H1 (cell line): ENCODE measurements at regions not wholly inside any gene's neighbourhood (a gene's known extent, or its start where the extent isn't known, plus 50 kb on each side); places are given as distances from the start of the nearest gene placed in this dataset.

Experiments used
- CTCF ChIA-PET: fragments of 300-600 bp; sonication (Branson Sonifier 250); formaldehyde crosslinking; loops from one replicate; lab custom pipeline; 2021; ENCODE audit not compliant: partially characterized antibody; lab: Charles Lee
- POLR2A ChIA-PET: fragments of 300-600 bp; sonication (Branson Sonifier 250); formaldehyde crosslinking; loops from one replicate; lab custom pipeline; 2021; ENCODE audit warnings: inconsistent platforms; ENCODE audit not compliant: partially characterized antibody; lab: Charles Lee
- DNase-seq, 2 experiments: peaks; one replicate each; pipeline versions ENCODE4 v3.0.0 to v3.0.0-alpha.2; 2010 to 2022; ENCODE audit warnings: low spot score in 2 of 2, low read depth in 1 of 2, mixed read lengths in 1 of 2
- FAIRE-seq: peaks from 2 replicates; lab custom pipeline; 2011; peaks lifted over from hg19 to GRCh38; lab: Jason Lieb, UNC
- H2AFZ ChIP-seq: 2 replicates; pipeline ENCODE4 v1.8.1; 2012; ENCODE audit warnings: low read length, inconsistent platforms
- H2AK5ac ChIP-seq: 2 replicates; pipeline ENCODE4 v1.6.1; 2013; ENCODE audit warnings: low read depth, low read length
- H2BK120ac ChIP-seq: replicated peaks from 2 replicates; pipeline ENCODE3; 2013; ENCODE audit warnings: low read depth, low read length, inconsistent platforms
- H2BK12ac ChIP-seq: 2 replicates; pipeline ENCODE4 v1.6.1; 2013; ENCODE audit warnings: low read depth, low read length
- H2BK15ac ChIP-seq: 2 replicates; pipeline ENCODE4 v1.6.1; 2013; ENCODE audit warnings: low read length
- H2BK20ac ChIP-seq: 2 replicates; pipeline ENCODE4 v1.6.1; 2013; ENCODE audit warnings: low read length
- H2BK5ac ChIP-seq: 2 replicates; pipeline ENCODE4 v1.6.1; 2013; ENCODE audit warnings: low read depth, low read length
- H3K14ac ChIP-seq: 2 replicates; pipeline ENCODE4 v1.6.1; 2013; ENCODE audit warnings: inconsistent platforms; ENCODE audit not compliant: insufficient read length
- H3K18ac ChIP-seq: 2 replicates; pipeline ENCODE4 v1.6.1; 2013; ENCODE audit warnings: low read length; ENCODE audit errors: extremely low read depth
- H3K23ac ChIP-seq: 2 replicates; pipeline ENCODE4 v1.6.1; 2013; ENCODE audit warnings: inconsistent platforms; ENCODE audit not compliant: insufficient read length
- H3K23me2 ChIP-seq: 2 replicates; pipeline ENCODE4 v1.6.1; 2013; ENCODE audit warnings: low read depth, low read length
- H3K27ac ChIP-seq: 2 replicates; pipeline ENCODE4 v1.6.1; 2011; ENCODE audit warnings: low read depth, low read length, inconsistent platforms
- H3K27me3 ChIP-seq, 4 experiments: replicated peaks in 1 of 4; 1 replicate in 1 of 4; 2 replicates in 3 of 4; pipeline versions ENCODE4 v1.6.1 to v1.8.1; 2011 to 2013; ENCODE audit warnings: low read length in 3 of 4, mild to moderate bottlenecking in 3 of 4, inconsistent platforms in 2 of 4, mixed read lengths in 2 of 4, moderate library complexity in 1 of 4; ENCODE audit not compliant: control insufficient read depth in 3 of 4, insufficient read depth in 3 of 4; ENCODE audit errors: extremely low read depth in 1 of 4
- H3K36me3 ChIP-seq, 4 experiments: 2 replicates each; pipeline versions ENCODE4 v1.6.1 to v1.8.1; 2011 to 2013; ENCODE audit warnings: mild to moderate bottlenecking in 4 of 4, low read length in 3 of 4, moderate library complexity in 2 of 4, control low read depth in 1 of 4, inconsistent platforms in 1 of 4; ENCODE audit not compliant: insufficient read depth in 4 of 4, control insufficient read depth in 2 of 4
- H3K4ac ChIP-seq: replicated peaks from 2 replicates; pipeline ENCODE3; 2013; ENCODE audit warnings: low read length, low read depth, mixed read lengths, inconsistent platforms; ENCODE audit not compliant: insufficient read length
- H3K4me1 ChIP-seq, 4 experiments: replicated peaks in 1 of 4; 1 replicate in 1 of 4; 2 replicates in 3 of 4; pipeline versions ENCODE4 v1.6.1 to v1.8.1; 2011 to 2013; ENCODE audit warnings: low read length in 3 of 4, inconsistent platforms in 2 of 4, mixed read lengths in 1 of 4; ENCODE audit not compliant: insufficient read depth in 4 of 4, control insufficient read depth in 3 of 4
- H3K4me2 ChIP-seq, 2 experiments: 2 replicates each; pipeline versions ENCODE4 v1.6.1 to v1.8.1; 2011 to 2013; ENCODE audit warnings: low read depth in 2 of 2, low read length in 2 of 2, control low read depth in 1 of 2, inconsistent platforms in 1 of 2, mild to moderate bottlenecking in 1 of 2; ENCODE audit not compliant: insufficient read depth in 1 of 2
- H3K4me3 ChIP-seq, 4 experiments: fragments of 200-600, 300-600 bp in 1 of 4; sonication (generic), shearing (Covaris generic), sonication (Bioruptor Twin) in 1 of 4; 2 replicates each; pipeline versions ENCODE4 v1.5.1 to v1.8.1; 2011 to 2016; ENCODE audit warnings: low read length in 4 of 4, low read depth in 3 of 4, control low read depth in 2 of 4, inconsistent platforms in 2 of 4, mild to moderate bottlenecking in 2 of 4, mixed read lengths in 1 of 4, moderate library complexity in 1 of 4; ENCODE audit not compliant: insufficient read depth in 2 of 4; ENCODE audit errors: extremely low read depth in 1 of 4
- H3K56ac ChIP-seq: replicated peaks from 2 replicates; pipeline ENCODE3; 2013; ENCODE audit warnings: low read depth, mild to moderate bottlenecking, mixed read lengths, low read length, inconsistent platforms; ENCODE audit not compliant: insufficient read length
- H3K79me1 ChIP-seq: 2 replicates; pipeline ENCODE4 v1.6.1; 2013; ENCODE audit warnings: low read depth, low read length, control low read depth
- H3K79me2 ChIP-seq, 2 experiments: 2 replicates each; pipeline versions ENCODE4 v1.6.1 to v1.8.1; 2012 to 2013; ENCODE audit warnings: low read length in 2 of 2, mild to moderate bottlenecking in 2 of 2, inconsistent platforms in 1 of 2; ENCODE audit not compliant: insufficient read depth in 2 of 2, control insufficient read depth in 1 of 2
- H3K9ac ChIP-seq, 4 experiments: replicated peaks in 1 of 4; 1 replicate in 1 of 4; 2 replicates in 3 of 4; pipeline versions ENCODE4 v1.6.1 to v1.8.1; 2011 to 2013; ENCODE audit warnings: low read depth in 3 of 4, low read length in 3 of 4, control low read depth in 2 of 4, mild to moderate bottlenecking in 2 of 4, moderate library complexity in 2 of 4, inconsistent platforms in 1 of 4; ENCODE audit errors: extremely low read depth in 1 of 4
- H3K9me3 ChIP-seq, 2 experiments: 2 replicates each; pipeline versions ENCODE4 v1.6.1 to v1.8.1; 2012 to 2013; ENCODE audit warnings: mild to moderate bottlenecking in 2 of 2, moderate library complexity in 2 of 2, control low read depth in 1 of 2, inconsistent platforms in 1 of 2, low read depth in 1 of 2, low read length in 1 of 2, mixed read lengths in 1 of 2; ENCODE audit not compliant: insufficient read depth in 2 of 2
- H4K20me1 ChIP-seq, 2 experiments: replicated peaks in 1 of 2; 2 replicates each; pipeline versions ENCODE3 to v1.8.1; 2011 to 2013; ENCODE audit warnings: inconsistent platforms in 2 of 2, low read length in 2 of 2, mild to moderate bottlenecking in 1 of 2; ENCODE audit not compliant: insufficient read depth in 2 of 2, control insufficient read depth in 1 of 2
- H4K5ac ChIP-seq: 2 replicates; pipeline ENCODE4 v1.6.1; 2013; ENCODE audit warnings: low read length, low read depth, mixed read lengths, inconsistent platforms; ENCODE audit not compliant: insufficient read length
- H4K8ac ChIP-seq: 2 replicates; pipeline ENCODE4 v1.8.0; 2013; ENCODE audit warnings: mild to moderate bottlenecking, moderate library complexity, low read length, inconsistent platforms; ENCODE audit not compliant: insufficient read depth; ENCODE audit errors: extremely low read depth
- H4K91ac ChIP-seq: replicated peaks from 2 replicates; pipeline ENCODE3; 2013; ENCODE audit warnings: low read length, mixed read lengths, inconsistent platforms; ENCODE audit not compliant: insufficient read length
- ATF3 ChIP-seq: IDR thresholded peaks from 2 replicates; pipeline ENCODE4 v1.6.1; 2011; ENCODE audit warnings: low read depth, mild to moderate bottlenecking, low read length; ENCODE audit not compliant: insufficient read depth
- BRCA1 ChIP-seq: IDR thresholded peaks from 2 replicates; pipeline ENCODE4 v1.6.1; 2012; ENCODE audit warnings: low read depth, low read length, improper control_type of control experiment
- CBX5 ChIP-seq: fragments of 300-800, 300-1000 bp; sonication (generic); IDR thresholded peaks from 2 replicates; pipeline ENCODE4 v1.7.1; 2016; ENCODE audit warnings: antibody characterized with exemption, low read length, low read depth
- CEBPB ChIP-seq: IDR thresholded peaks from 2 replicates; pipeline ENCODE4 v1.6.1; 2012; ENCODE audit warnings: low read depth, low read length
- EP300 ChIP-seq, 2 experiments: IDR thresholded peaks; 1 replicate in 1 of 2; 2 replicates in 1 of 2; pipeline ENCODE4 v1.6.1; 2011 to 2012; ENCODE audit warnings: low read depth in 2 of 2, low read length in 2 of 2, mild to moderate bottlenecking in 2 of 2, borderline replicate concordance in 1 of 2, inconsistent platforms in 1 of 2, moderate library complexity in 1 of 2
- EZH2 ChIP-seq: fragments of 200-600 bp; sonication (generic); IDR thresholded peaks from 2 replicates; pipeline ENCODE4 v1.7.1; 2012; ENCODE audit warnings: low read depth, mild to moderate bottlenecking, moderate library complexity, low read length, inconsistent platforms; ENCODE audit not compliant: severe bottlenecking
- POLR2A ChIP-seq, 2 experiments: IDR thresholded peaks; 1 replicate in 1 of 2; 2 replicates in 1 of 2; pipeline ENCODE4 v1.6.1; 2011; ENCODE audit warnings: low read depth in 2 of 2, low read length in 2 of 2, mild to moderate bottlenecking in 2 of 2; ENCODE audit errors: control extremely low read depth in 1 of 2
- POLR2AphosphoS5 ChIP-seq: IDR thresholded peaks from 2 replicates; pipeline ENCODE4 v1.6.1; 2011; ENCODE audit warnings: low read depth, low read length
- POU5F1 ChIP-seq: IDR thresholded peaks from 2 replicates; pipeline ENCODE4 v1.6.1; 2011; ENCODE audit warnings: low read depth, mild to moderate bottlenecking, low read length, moderate library complexity
- RAD21 ChIP-seq, 2 experiments: IDR thresholded peaks in 1 of 2; conservative IDR thresholded peaks in 1 of 2; 2 replicates each; pipeline ENCODE4 v1.6.1; 2011; ENCODE audit warnings: low read depth in 2 of 2, low read length in 2 of 2, improper control_type of control experiment in 1 of 2, inconsistent platforms in 1 of 2, mild to moderate bottlenecking in 1 of 2, moderate library complexity in 1 of 2
- RXRA ChIP-seq: IDR thresholded peaks from 2 replicates; pipeline ENCODE4 v1.6.1; 2011; ENCODE audit warnings: low read depth, mild to moderate bottlenecking, low read length, moderate library complexity; ENCODE audit not compliant: insufficient read depth
- SIN3A ChIP-seq, 2 experiments: IDR thresholded peaks in 1 of 2; conservative IDR thresholded peaks in 1 of 2; 2 replicates each; pipeline ENCODE4 v1.6.1; 2011 to 2012; ENCODE audit warnings: low read length in 2 of 2, improper control_type of control experiment in 1 of 2, low read depth in 1 of 2, mild to moderate bottlenecking in 1 of 2
- SIX5 ChIP-seq: IDR thresholded peaks from 2 replicates; pipeline ENCODE4 v1.6.1; 2011; ENCODE audit warnings: mild to moderate bottlenecking, low read depth, low read length
- SP4 ChIP-seq: IDR thresholded peaks from 2 replicates; pipeline ENCODE4 v1.6.1; 2012; ENCODE audit warnings: low read length, inconsistent platforms
- TAF1 ChIP-seq: IDR thresholded peaks from 2 replicates; pipeline ENCODE4 v1.6.1; 2011; ENCODE audit warnings: mild to moderate bottlenecking, low read depth, low read length
- TEAD4 ChIP-seq: IDR thresholded peaks from 2 replicates; pipeline ENCODE4 v1.6.1; 2012; ENCODE audit warnings: low read depth, low read length, inconsistent platforms, mixed read lengths
- WGBS, 2 experiments: shearing (Covaris generic) in 1 of 2; methylation state at CpG; one replicate each; pipeline versions ENCODE4 v1.1.6 to v1.1.7; 2013 to 2015; ENCODE audit warnings: low lambda C conversion rate in 2 of 2, mixed read lengths in 2 of 2, inconsistent platforms in 1 of 2, low coverage in 1 of 2, missing lambda C conversion rate in 1 of 2; ENCODE audit not compliant: insufficient replicate concordance in 2 of 2, insufficient coverage in 1 of 2, insufficient read length in 1 of 2; ENCODE audit errors: extremely low coverage in 1 of 2, missing lambda C conversion rate in 1 of 2; 5-methylcytosine and 5-hydroxymethylcytosine counted together

GRCh38 chr12:63508543-63508942, 159.8 kb downstream of the DPY19L2 start:
- Histone ChIP-seq H2BK15ac (no peak overlapping the region), H4K8ac (no peak overlapping the region), H3K79me2 (no peaks in the 10 kb centered on the region), H3K27ac (no peak overlapping the region), H2BK5ac (no peak overlapping the region), H3K14ac (no peak overlapping the region), H4K5ac (no peak overlapping the region), H3K4me1 (no peaks in the 10 kb centered on the region), H2AK5ac (no peak overlapping the region), H3K18ac (no peak overlapping the region), H4K91ac (no peak overlapping the region), H3K79me1 (no peaks in the 10 kb centered on the region), H3K9me3 (no peaks in the 10 kb centered on the region), H3K23me2 (no peaks in the 10 kb centered on the region), H3K36me3 (no peaks in the 10 kb centered on the region), H3K56ac (no peak overlapping the region), H2BK120ac (no peak overlapping the region), H2BK20ac (no peak overlapping the region), H3K23ac (no peak overlapping the region), H3K27me3 (no peaks in the 10 kb centered on the region), H2AFZ (no peak overlapping the region), H2BK12ac (no peak overlapping the region), H3K4ac (no peak overlapping the region), H4K20me1 (no peaks in the 10 kb centered on the region), H3K4me2 (no peak overlapping the region), H3K9ac (no peak overlapping the region), H3K4me3 (no peak overlapping the region)
- ChIA-PET CTCF (no interaction called here), POLR2A (no interaction called here)
- FAIRE-seq (no peak), DNase-seq (no peak)
- 89% methylated on average over 5 of the region's 5 CpGs; no CpG with 5 or more reads in 1 of the 2 experiments for WGBS, 2 experiments
- TF ChIP-seq EZH2: no peak
- TF ChIP-seq CEBPB: no peak
- TF ChIP-seq SIX5: no peak
- no peak for TF ChIP-seq RXRA
- TF ChIP-seq POLR2A (IDR thresholded peaks at IDR 0.05; ENCODE audit: control extremely low read depth in 1 of 2, low read depth in 2 of 2, low read length in 2 of 2): no peak
- TF ChIP-seq POU5F1: no peak
- no peak for TF ChIP-seq SIN3A (conservative IDR thresholded peaks at IDR 0.05 in 1 of 2, IDR thresholded peaks at IDR 0.05 in 1 of 2; ENCODE audit: low read depth in 1 of 2, low read length in 2 of 2)
- TF ChIP-seq POLR2AphosphoS5: no peak
- no peak for TF ChIP-seq EP300 (IDR thresholded peaks at IDR 0.05; ENCODE audit: borderline replicate concordance in 1 of 2, low read depth in 2 of 2, low read length in 2 of 2)
- no peak for TF ChIP-seq TEAD4
- no peak for TF ChIP-seq RAD21 (IDR thresholded peaks at IDR 0.05 in 1 of 2, conservative IDR thresholded peaks at IDR 0.05 in 1 of 2; ENCODE audit: low read depth in 2 of 2, low read length in 2 of 2)
- TF ChIP-seq BRCA1: no peak
- TF ChIP-seq CBX5: no peak
- TF ChIP-seq TAF1: no peak
- TF ChIP-seq ATF3: no peak
- no peak for TF ChIP-seq SP4
